Thyroid gland (tissue), 4 donors: ENCODE measurements at regions not wholly inside any gene's neighbourhood (a gene's known extent, or its start where the extent isn't known, plus 50 kb on each side); places are given as distances from the start of the nearest gene placed in this dataset.

Source experiments
- POLR2A ChIP-seq, 2 donors: fragments of 450-650 bp; IDR thresholded peaks; one replicate each; pipeline ENCODE4 v1.6.1; 2017; ENCODE audit warnings: antibody characterized with exemption in 2 of 2, mild to moderate bottlenecking in 2 of 2, moderate library complexity in 1 of 2
- TF ChIP-seq, protein P1 (sequence below), 6 experiments: fragments of 200-600 bp in 3 of 6; fragments of 450-650 bp in 3 of 6; sonication (generic) in 3 of 6; IDR thresholded peaks; one replicate each; pipeline ENCODE4 v1.5.1; 2016 to 2019; ENCODE audit warnings: antibody characterized with exemption in 6 of 6, mild to moderate bottlenecking in 2 of 6, inconsistent platforms in 1 of 6, moderate library complexity in 1 of 6

GRCh38 chr6:139479433-139480222, 105.2 kb upstream of the CITED2 start:
- TF ChIP-seq, protein P1, sequence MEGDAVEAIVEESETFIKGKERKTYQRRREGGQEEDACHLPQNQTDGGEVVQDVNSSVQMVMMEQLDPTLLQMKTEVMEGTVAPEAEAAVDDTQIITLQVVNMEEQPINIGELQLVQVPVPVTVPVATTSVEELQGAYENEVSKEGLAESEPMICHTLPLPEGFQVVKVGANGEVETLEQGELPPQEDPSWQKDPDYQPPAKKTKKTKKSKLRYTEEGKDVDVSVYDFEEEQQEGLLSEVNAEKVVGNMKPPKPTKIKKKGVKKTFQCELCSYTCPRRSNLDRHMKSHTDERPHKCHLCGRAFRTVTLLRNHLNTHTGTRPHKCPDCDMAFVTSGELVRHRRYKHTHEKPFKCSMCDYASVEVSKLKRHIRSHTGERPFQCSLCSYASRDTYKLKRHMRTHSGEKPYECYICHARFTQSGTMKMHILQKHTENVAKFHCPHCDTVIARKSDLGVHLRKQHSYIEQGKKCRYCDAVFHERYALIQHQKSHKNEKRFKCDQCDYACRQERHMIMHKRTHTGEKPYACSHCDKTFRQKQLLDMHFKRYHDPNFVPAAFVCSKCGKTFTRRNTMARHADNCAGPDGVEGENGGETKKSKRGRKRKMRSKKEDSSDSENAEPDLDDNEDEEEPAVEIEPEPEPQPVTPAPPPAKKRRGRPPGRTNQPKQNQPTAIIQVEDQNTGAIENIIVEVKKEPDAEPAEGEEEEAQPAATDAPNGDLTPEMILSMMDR (IDR thresholded peaks at IDR 0.05) = no peak
- no peak for TF ChIP-seq POLR2A (IDR thresholded peaks at IDR 0.05)
